H54 (cell line): ENCODE measurements at regions not wholly inside any gene's neighbourhood (a gene's known extent, or its start where the extent isn't known, plus 50 kb on each side); places are given as distances from the start of the nearest gene placed in this dataset.

Experiments
- DNase-seq: peaks from one replicate; pipeline ENCODE4 v3.0.0; 2011; ENCODE audit warnings: low spot score, mixed read lengths; ENCODE audit not compliant: insufficient read length
- FAIRE-seq: peaks from 3 replicates; lab custom pipeline; 2011; peaks lifted over from hg19 to GRCh38; lab: Jason Lieb, UNC
- POLR2A ChIP-seq: IDR thresholded peaks from 2 replicates; pipeline ENCODE4 v1.6.1; 2011; ENCODE audit warnings: low read depth, mild to moderate bottlenecking, low read length

- FAIRE-seq (no peak), DNase-seq (no peak)
- TF ChIP-seq POLR2A = no peak
Observed at GRCh38 chr9:126270556-126270955, 56.1 kb upstream of the MVB12B start.

GRCh38 chr9:126275386-126276001 is 51.1 kb upstream of the MVB12B start:
- DNase-seq (no peak), FAIRE-seq (no peak)
- no peak for TF ChIP-seq POLR2A

GRCh38 chr9:126276056-126276728 is 50.4 kb upstream of the MVB12B start:
- no peak for FAIRE-seq
- DNase-seq = no peak
- TF ChIP-seq POLR2A = no peak
